Suprapubic skin (tissue), 3 donors: ENCODE measurements at regions not wholly inside any gene's neighbourhood (a gene's known extent, or its start where the extent isn't known, plus 50 kb on each side); places are given as distances from the start of the nearest gene placed in this dataset.

ENCODE experiments used
- CTCF ChIP-seq, 2 donors: fragments of 200-600 bp in 1 of 2; fragments of 450-650 bp in 1 of 2; sonication (generic) in 1 of 2; IDR thresholded peaks; one replicate each; pipeline ENCODE4 v1.5.1; 2016 to 2019; ENCODE audit warnings: antibody characterized with exemption in 2 of 2, mild to moderate bottlenecking in 1 of 2, moderate library complexity in 1 of 2
- EP300 ChIP-seq: sonication (generic); formaldehyde crosslinking; IDR thresholded peaks from one replicate; pipeline ENCODE4 v1.6.1; 2017; ENCODE audit warnings: antibody characterized with exemption

- TF ChIP-seq CTCF (IDR thresholded peaks at IDR 0.05), result no peak
- no peak for TF ChIP-seq EP300
Observed at GRCh38 chr3:148615382-148615781, 82.3 kb upstream of the AGTR1 start.
